Liver (tissue), 8 donors: ENCODE measurements at regions not wholly inside any gene's neighbourhood (a gene's known extent, or its start where the extent isn't known, plus 50 kb on each side); places are given as distances from the start of the nearest gene placed in this dataset.

Source experiments
- DNase-seq: peaks from one replicate; pipeline ENCODE4 v3.0.0-alpha.2; 2017; ENCODE audit warnings: low spot score
- H3K27ac ChIP-seq, 2 donors: one replicate each; pipeline ENCODE4 v1.7.0; 2013; ENCODE audit warnings: inconsistent platforms in 2 of 2, low read length in 2 of 2, control low read depth in 1 of 2, low read depth in 1 of 2, mild to moderate bottlenecking in 1 of 2
- H3K27me3 ChIP-seq, 4 donors: one replicate each; pipeline versions ENCODE4 v1.6.1 to v1.7.0; 2013; ENCODE audit warnings: low read length in 3 of 4, inconsistent platforms in 1 of 4, mild to moderate bottlenecking in 1 of 4, moderate library complexity in 1 of 4; ENCODE audit not compliant: control insufficient read depth in 4 of 4, insufficient read depth in 4 of 4
- H3K36me3 ChIP-seq, 4 donors: one replicate each; pipeline versions ENCODE4 v1.6.1 to v1.7.0; 2013; ENCODE audit warnings: low read length in 3 of 4, mild to moderate bottlenecking in 3 of 4, low read depth in 1 of 4, moderate library complexity in 1 of 4; ENCODE audit not compliant: control insufficient read depth in 4 of 4, insufficient read depth in 3 of 4
- H3K4me1 ChIP-seq, 4 donors: one replicate each; pipeline versions ENCODE4 v1.6.1 to v1.7.0; 2013; ENCODE audit warnings: low read length in 3 of 4, mild to moderate bottlenecking in 3 of 4, moderate library complexity in 1 of 4; ENCODE audit not compliant: control insufficient read depth in 4 of 4, insufficient read depth in 4 of 4
- H3K4me3 ChIP-seq, 3 donors: one replicate each; pipeline versions ENCODE4 v1.6.1 to v1.7.0; 2013; ENCODE audit warnings: low read length in 3 of 3, control low read depth in 1 of 3, low read depth in 1 of 3, mild to moderate bottlenecking in 1 of 3
- H3K9ac ChIP-seq, 2 donors: one replicate each; pipeline ENCODE4 v1.7.0; 2013; ENCODE audit warnings: low read length in 2 of 2, mild to moderate bottlenecking in 2 of 2, moderate library complexity in 2 of 2, control low read depth in 1 of 2, low read depth in 1 of 2
- H3K9me3 ChIP-seq, 4 donors: one replicate each; pipeline versions ENCODE4 v1.6.1 to v1.7.0; 2013; ENCODE audit warnings: low read length in 3 of 4; ENCODE audit not compliant: control insufficient read depth in 4 of 4
- ATF3 ChIP-seq: IDR thresholded peaks from 2 replicates; pipeline ENCODE4 v1.6.1; 2016; ENCODE audit warnings: antibody characterized with exemption
- CTCF ChIP-seq: fragments of 150-350 bp; IDR thresholded peaks from 2 replicates; pipeline ENCODE4 v1.5.1; 2017; ENCODE audit warnings: improper control_type of control experiment, low read depth, low read length; ENCODE audit not compliant: missing input control
- EGR1 ChIP-seq, 2 donors: IDR thresholded peaks; 2 replicates each; pipeline ENCODE4 v1.6.1; 2016 to 2018; ENCODE audit warnings: antibody characterized with exemption in 2 of 2, low read depth in 2 of 2
- FOXA1 ChIP-seq: IDR thresholded peaks from 2 replicates; pipeline ENCODE4 v1.6.1; 2016; ENCODE audit warnings: antibody characterized with exemption
- FOXA2 ChIP-seq: IDR thresholded peaks from 2 replicates; pipeline ENCODE4 v1.6.1; 2016; ENCODE audit warnings: antibody characterized with exemption
- GABPA ChIP-seq, 2 donors: IDR thresholded peaks in 1 of 2; conservative IDR thresholded peaks in 1 of 2; 2 replicates each; pipeline ENCODE4 v1.6.1; 2016; ENCODE audit warnings: antibody characterized with exemption in 2 of 2, mild to moderate bottlenecking in 1 of 2, moderate library complexity in 1 of 2
- HNF4A ChIP-seq, 2 donors: conservative IDR thresholded peaks; 2 replicates each; pipeline ENCODE4 v1.6.1; 2016; ENCODE audit warnings: antibody characterized with exemption in 2 of 2, mild to moderate bottlenecking in 2 of 2
- HNF4G ChIP-seq: IDR thresholded peaks from 2 replicates; pipeline ENCODE4 v1.6.1; 2016; ENCODE audit warnings: antibody characterized with exemption
- JUND ChIP-seq, 2 donors: IDR thresholded peaks; 2 replicates each; pipeline ENCODE4 v1.6.1; 2016; ENCODE audit warnings: antibody characterized with exemption in 2 of 2
- MAX ChIP-seq: IDR thresholded peaks from 2 replicates; pipeline ENCODE4 v1.6.1; 2016; ENCODE audit warnings: antibody characterized with exemption
- NR2F2 ChIP-seq: IDR thresholded peaks from 2 replicates; pipeline ENCODE4 v1.6.1; 2016; ENCODE audit warnings: antibody characterized with exemption
- RAD21 ChIP-seq, 2 donors: IDR thresholded peaks; 2 replicates each; pipeline ENCODE4 v1.6.1; 2016; ENCODE audit warnings: antibody characterized with exemption in 2 of 2, mild to moderate bottlenecking in 2 of 2
- REST ChIP-seq: IDR thresholded peaks from 2 replicates; pipeline ENCODE4 v1.6.1; 2016; ENCODE audit warnings: antibody characterized with exemption, mild to moderate bottlenecking
- SP1 ChIP-seq: IDR thresholded peaks from 2 replicates; pipeline ENCODE4 v1.6.1; 2018; ENCODE audit warnings: antibody characterized with exemption, mild to moderate bottlenecking
- TAF1 ChIP-seq: conservative IDR thresholded peaks from 2 replicates; pipeline ENCODE4 v1.6.1; 2016; ENCODE audit warnings: antibody characterized with exemption, mild to moderate bottlenecking
- YY1 ChIP-seq: IDR thresholded peaks from 2 replicates; pipeline ENCODE4 v1.6.1; 2016; ENCODE audit warnings: antibody characterized with exemption, mild to moderate bottlenecking
- ZBTB33 ChIP-seq: IDR thresholded peaks from 2 replicates; pipeline ENCODE4 v1.6.1; 2016; ENCODE audit warnings: antibody characterized with exemption
- WGBS: extraction: QIAGEN DNeasy Blood & Tissue Kit; methylation state at CpG from one replicate; pipeline ENCODE4 v1.1.7; 2013; 5-methylcytosine and 5-hydroxymethylcytosine counted together
- donor health status: healthy.
- donor health status: healthy.
- donor health status: healthy.
- donor health status: healthy.
- donor health status: healthy.

GRCh38 chr5:38168029-38168428 lies 90.3 kb upstream of the EGFLAM start (continued):
- no peak for TF ChIP-seq CTCF
- TF ChIP-seq ZBTB33, result no peak
- TF ChIP-seq GABPA (IDR thresholded peaks at IDR 0.05 in 1 of 2, conservative IDR thresholded peaks at IDR 0.05 in 1 of 2), result no peak
- TF ChIP-seq FOXA2, result no peak

- H3K36me3 ChIP-seq, result no peaks in the 10 kb centered on the region
- 45% methylated on average over 12 of the region's 12 CpGs for WGBS
- no peak overlapping the region for H3K27ac ChIP-seq
- no peaks in the 10 kb centered on the region for H3K4me1 ChIP-seq
- H3K4me3 ChIP-seq, result no peak overlapping the region
- H3K9ac ChIP-seq, result no peak overlapping the region
- TF ChIP-seq FOXA1 (no peak), JUND (IDR thresholded peaks at IDR 0.05) (no peak), NR2F2 (no peak), EGR1 (IDR thresholded peaks at IDR 0.05; ENCODE audit: low read depth in 2 of 2) (no peak), ATF3 (no peak), MAX (no peak)
- H3K9me3 ChIP-seq, result no peaks in the 10 kb centered on the region
- no peak for DNase-seq
- peaks cover 0 to 2% (median 0%) of the 10 kb centered on the region in 4 donors for H3K27me3 ChIP-seq
Observed at GRCh38 chr5:38167562-38167996, 90.8 kb upstream of the EGFLAM start.

GRCh38 chr5:38166832-38167231 lies 91.5 kb upstream of the EGFLAM start:
- Histone ChIP-seq H3K4me1 (no peaks in the 10 kb centered on the region), H3K9ac (no peak overlapping the region), H3K27me3 (peaks cover 0 to 2% (median 0%) of the 10 kb centered on the region in 4 donors), H3K36me3 (no peaks in the 10 kb centered on the region), H3K27ac (no peak overlapping the region), H3K4me3 (no peak overlapping the region), H3K9me3 (no peaks in the 10 kb centered on the region)
- WGBS, result 89% methylated on average over 11 of the region's 11 CpGs
- no peak for DNase-seq
- no peak for TF ChIP-seq ZBTB33
- no peak for TF ChIP-seq YY1
- TF ChIP-seq REST, result no peak
- TF ChIP-seq GABPA (IDR thresholded peaks at IDR 0.05 in 1 of 2, conservative IDR thresholded peaks at IDR 0.05 in 1 of 2), result no peak
- TF ChIP-seq EGR1 (IDR thresholded peaks at IDR 0.05; ENCODE audit: low read depth in 2 of 2), result no peak
- TF ChIP-seq CTCF, result no peak
- no peak for TF ChIP-seq HNF4A (conservative IDR thresholded peaks at IDR 0.05)
- no peak for TF ChIP-seq ATF3
- no peak for TF ChIP-seq MAX
- no peak for TF ChIP-seq SP1
- TF ChIP-seq FOXA1, result no peak
- TF ChIP-seq TAF1, result no peak
- no peak for TF ChIP-seq RAD21 (IDR thresholded peaks at IDR 0.05)
- TF ChIP-seq HNF4G, result no peak
